HG03575 (cell line): ENCODE measurements at regions not wholly inside any gene's neighbourhood (a gene's known extent, or its start where the extent isn't known, plus 50 kb on each side); places are given as distances from the start of the nearest gene placed in this dataset.
"Not testable (repeated sequence)": the region's sequence is repeated elsewhere in the genome, so short reads cannot be mapped to it uniquely, and the experiment has no call there.

Source experiments
- ATAC-seq: cut with Tn5 transposase; IDR thresholded peaks from one replicate; pipeline ENCODE4 v1.9.1; 2021; ENCODE audit not compliant: unreplicated experiment, insufficient number of reproducible peaks, low FRiP score; ENCODE audit errors: extremely low read depth

GRCh38 chr7:142554560-142555532, 194.4 kb upstream of the PRSS1 start:
- ATAC-seq: no peak

GRCh38 chr7:142553216-142553615, 196.1 kb upstream of the PRSS1 start:
- no peak for ATAC-seq

- no peak for ATAC-seq
Measured at GRCh38 chr7:142548978-142549377, 200.3 kb upstream of the PRSS1 start.

- no peak for ATAC-seq
Measured at GRCh38 chr7:142546452-142546851, 202.8 kb upstream of the PRSS1 start.

GRCh38 chr7:142542942-142543341, 206.3 kb upstream of the PRSS1 start:
- no peak for ATAC-seq

- no peak for ATAC-seq
Measured at GRCh38 chr7:142542105-142542504, 207.2 kb upstream of the PRSS1 start.

- no peak for ATAC-seq
Measured at GRCh38 chr7:142540371-142540770, 208.9 kb upstream of the PRSS1 start.

GRCh38 chr7:142539901-142540300, 209.4 kb upstream of the PRSS1 start:
- no peak for ATAC-seq

- ATAC-seq: no peak
Measured at GRCh38 chr7:142537760-142538159, 211.5 kb upstream of the PRSS1 start.

GRCh38 chr7:142535123-142535779, 214.0 kb upstream of the PRSS1 start:
- ATAC-seq: peak; percentile 91

- ATAC-seq: no peak
Measured at GRCh38 chr7:142534726-142535122, 214.5 kb upstream of the PRSS1 start.

- no peak for ATAC-seq
Measured at GRCh38 chr7:142533920-142534319, 215.4 kb upstream of the PRSS1 start.

- ATAC-seq: no peak
Measured at GRCh38 chr7:142529591-142529990, 219.7 kb upstream of the PRSS1 start.

GRCh38 chr7:142528608-142529408, 220.5 kb upstream of the PRSS1 start:
- ATAC-seq: no peak

GRCh38 chr7:142523821-142524460, 225.3 kb upstream of the PRSS1 start:
- ATAC-seq: no peak

- ATAC-seq: no peak
Measured at GRCh38 chr7:142522735-142523134, 226.5 kb upstream of the PRSS1 start.

- not testable (repeated sequence) for ATAC-seq
Measured at GRCh38 chr7:142520885-142521284, 228.4 kb upstream of the PRSS1 start.

- not testable (repeated sequence) for ATAC-seq
Measured at GRCh38 chr7:142520455-142520854, 228.8 kb upstream of the PRSS1 start.
